Esophagus muscularis mucosa (tissue), 4 donors: ENCODE measurements at regions not wholly inside any gene's neighbourhood (a gene's known extent, or its start where the extent isn't known, plus 50 kb on each side); places are given as distances from the start of the nearest gene placed in this dataset.

Experiments used
- DNase-seq: peaks from one replicate; pipeline ENCODE4 v3.0.0-alpha.2; 2017; ENCODE audit errors: extremely low spot score
- H3K27ac ChIP-seq, 4 donors: fragments of 200-600 bp; sonication (generic); replicated peaks in 1 of 4; 1 replicate in 3 of 4; 2 replicates in 1 of 4; pipeline ENCODE4 v1.5.1; 2016 to 2019; ENCODE audit warnings: mild to moderate bottlenecking in 1 of 4
- H3K27me3 ChIP-seq, 4 donors: fragments of 200-600 bp; sonication (generic); one replicate each; pipeline versions ENCODE4 v1.5.1 to v1.6.0; 2016 to 2019
- H3K36me3 ChIP-seq, 4 donors: fragments of 200-600 bp; sonication (generic); one replicate each; pipeline ENCODE4 v1.5.1; 2016 to 2019
- H3K4me1 ChIP-seq, 4 donors: fragments of 200-600 bp; sonication (generic); one replicate each; pipeline ENCODE4 v1.5.1; 2016 to 2019
- H3K4me3 ChIP-seq, 4 donors: fragments of 200-600 bp; sonication (generic); 1 replicate in 2 of 4; 2 replicates in 2 of 4; pipeline ENCODE4 v1.5.1; 2016 to 2019; ENCODE audit warnings: mild to moderate bottlenecking in 4 of 4, moderate library complexity in 1 of 4
- H3K9me3 ChIP-seq, 4 donors: fragments of 200-600 bp; sonication (generic); 1 replicate in 3 of 4; 2 replicates in 1 of 4; pipeline ENCODE4 v1.5.1; 2016 to 2019
- CTCF ChIP-seq, 3 experiments: fragments of 200-600 bp in 2 of 3; fragments of 450-650 bp in 1 of 3; sonication (generic) in 2 of 3; IDR thresholded peaks; one replicate each; pipeline ENCODE4 v1.5.1; 2017 to 2019; ENCODE audit warnings: antibody characterized with exemption in 3 of 3, mild to moderate bottlenecking in 2 of 3, moderate library complexity in 1 of 3
- EP300 ChIP-seq: sonication (generic); formaldehyde crosslinking; IDR thresholded peaks from one replicate; pipeline ENCODE4 v1.6.1; 2017; ENCODE audit warnings: antibody characterized with exemption
- POLR2A ChIP-seq: fragments of 450-650 bp; IDR thresholded peaks from one replicate; pipeline ENCODE4 v1.6.1; 2017; ENCODE audit warnings: antibody characterized with exemption, moderate library complexity, mild to moderate bottlenecking, low read depth
- POLR2AphosphoS5 ChIP-seq, 2 donors: sonication (generic); formaldehyde crosslinking; IDR thresholded peaks; one replicate each; pipeline ENCODE4 v1.6.1; 2017; ENCODE audit warnings: antibody characterized with exemption in 2 of 2
- WGBS: methylation state at CpG from one replicate; pipeline ENCODE4 v1.1.5; 2018; 5-methylcytosine and 5-hydroxymethylcytosine counted together
- intact Hi-C: fragments of 100-400 bp; cut with DNase I; formaldehyde crosslinking; loops from one replicate; pipeline ENCODE4 v1.15.1; 2023

GRCh38 chr20:4350096-4350495 lies 101.0 kb upstream of the ADRA1D start:
- DNase-seq: no peak
- intact Hi-C loops: no loop called here
- H3K9me3 ChIP-seq: peaks cover 0 to 13% (median 9%) of the 10 kb centered on the region in 4 donors
- no peak overlapping the region for H3K4me3 ChIP-seq
- H3K36me3 ChIP-seq: no peaks in the 10 kb centered on the region
- no peaks in the 10 kb centered on the region for H3K27me3 ChIP-seq
- WGBS: 53% methylated on average over 1 of the region's 1 CpG
- H3K27ac ChIP-seq: no peak overlapping the region
- no peak for TF ChIP-seq POLR2A
- no peak for TF ChIP-seq CTCF (IDR thresholded peaks at IDR 0.05)
- TF ChIP-seq EP300: no peak
- TF ChIP-seq POLR2AphosphoS5 (IDR thresholded peaks at IDR 0.05): no peak
- no peaks in the 10 kb centered on the region for H3K4me1 ChIP-seq

GRCh38 chr20:4344670-4345069 lies 95.6 kb upstream of the ADRA1D start:
- no peak for TF ChIP-seq CTCF (IDR thresholded peaks at IDR 0.05)
- TF ChIP-seq EP300: no peak
- TF ChIP-seq POLR2A: no peak
- no peak for TF ChIP-seq POLR2AphosphoS5 (IDR thresholded peaks at IDR 0.05)
- no peak for DNase-seq
- no peaks in the 10 kb centered on the region for H3K9me3 ChIP-seq
- no peak overlapping the region for H3K27ac ChIP-seq
- 68% methylated on average over 2 of the region's 2 CpGs for WGBS
- H3K36me3 ChIP-seq: no peaks in the 10 kb centered on the region
- no peaks in the 10 kb centered on the region for H3K27me3 ChIP-seq
- no peak overlapping the region for H3K4me3 ChIP-seq
- peaks cover 0 to 11% (median 3%) of the 10 kb centered on the region in 4 donors for H3K4me1 ChIP-seq
- intact Hi-C loops: no loop called here

- 22% methylated on average over 2 of the region's 2 CpGs for WGBS
- TF ChIP-seq CTCF (IDR thresholded peaks at IDR 0.05): no peak
- TF ChIP-seq EP300: no peak
- TF ChIP-seq POLR2A: no peak
- TF ChIP-seq POLR2AphosphoS5 (IDR thresholded peaks at IDR 0.05): no peak
- DNase-seq: peak; percentile 17
- H3K27me3 ChIP-seq: no peaks in the 10 kb centered on the region
- H3K36me3 ChIP-seq: no peaks in the 10 kb centered on the region
- intact Hi-C loops: no loop called here
- H3K27ac ChIP-seq: no peak overlapping the region
- peaks cover 0 to 11% (median 3%) of the 10 kb centered on the region in 4 donors for H3K4me1 ChIP-seq
- no peak overlapping the region for H3K4me3 ChIP-seq
- H3K9me3 ChIP-seq: no peaks in the 10 kb centered on the region
Measured at GRCh38 chr20:4342609-4343008, 93.5 kb upstream of the ADRA1D start.

- no peaks in the 10 kb centered on the region for H3K27me3 ChIP-seq
- intact Hi-C loops: no loop called here
- H3K4me3 ChIP-seq: no peak overlapping the region
- peaks cover 0 to 11% (median 3%) of the 10 kb centered on the region in 4 donors for H3K4me1 ChIP-seq
- 29% methylated on average over 6 of the region's 6 CpGs for WGBS
- TF ChIP-seq EP300 (no peak), POLR2A (no peak), POLR2AphosphoS5 (IDR thresholded peaks at IDR 0.05) (no peak), CTCF (IDR thresholded peaks at IDR 0.05) (no peak)
- H3K9me3 ChIP-seq: no peaks in the 10 kb centered on the region
- peak; percentile 68 for DNase-seq
- H3K36me3 ChIP-seq: no peaks in the 10 kb centered on the region
- no peak overlapping the region for H3K27ac ChIP-seq
Measured at GRCh38 chr20:4341804-4342485, 92.9 kb upstream of the ADRA1D start.

GRCh38 chr20:4335722-4336121 lies 86.6 kb upstream of the ADRA1D start:
- WGBS: 66% methylated on average over 1 of the region's 1 CpG
- Histone ChIP-seq H3K9me3 (no peaks in the 10 kb centered on the region), H3K27me3 (no peaks in the 10 kb centered on the region), H3K4me3 (no peak overlapping the region), H3K36me3 (no peaks in the 10 kb centered on the region), H3K27ac (no peak overlapping the region), H3K4me1 (no peaks in the 10 kb centered on the region)
- no peak for TF ChIP-seq POLR2A
- DNase-seq: no peak
- intact Hi-C loops: no loop called here
